ENCODE measurements at regions not wholly inside any gene's neighbourhood (a gene's known extent, or its start where the extent isn't known, plus 50 kb on each side); places are given as distances from the start of the nearest gene placed in this dataset.

GRCh38 chr18:27685091-27685490, 491.8 kb downstream of the CDH2 start:
- H3K36me3 ChIP-seq (ENCODE audit: control insufficient read depth in 2 of 2, insufficient read depth in 2 of 2, low read length in 2 of 2): no peaks in the 10 kb centered on the region
- no peaks in the 10 kb centered on the region for H3K4me1 ChIP-seq (ENCODE audit: control insufficient read depth in 2 of 2, insufficient read depth in 2 of 2, low read length in 2 of 2)
- no peak overlapping the region for H3K27ac ChIP-seq (ENCODE audit: low read depth in 2 of 2, low read length in 2 of 2)
- no peaks in the 10 kb centered on the region for H3K27me3 ChIP-seq (ENCODE audit: control insufficient read depth in 2 of 2, insufficient read depth in 2 of 2, low read length in 2 of 2)
- H3K9me3 ChIP-seq (ENCODE audit: control insufficient read depth in 2 of 2, low read length in 2 of 2): no peaks in the 10 kb centered on the region
- H3K4me3 ChIP-seq (ENCODE audit: low read length in 2 of 2): no peak overlapping the region
- no peak overlapping the region for H3K9ac ChIP-seq (ENCODE audit: low read depth in 1 of 2, low read length in 2 of 2)

- H3K27ac ChIP-seq (ENCODE audit: low read depth in 2 of 2, low read length in 2 of 2): no peak overlapping the region
- H3K36me3 ChIP-seq (ENCODE audit: control insufficient read depth in 2 of 2, insufficient read depth in 2 of 2, low read length in 2 of 2): no peaks in the 10 kb centered on the region
- H3K4me3 ChIP-seq (ENCODE audit: low read length in 2 of 2): no peak overlapping the region
- no peaks in the 10 kb centered on the region for H3K4me1 ChIP-seq (ENCODE audit: control insufficient read depth in 2 of 2, insufficient read depth in 2 of 2, low read length in 2 of 2)
- no peak overlapping the region for H3K9ac ChIP-seq (ENCODE audit: low read depth in 1 of 2, low read length in 2 of 2)
- no peaks in the 10 kb centered on the region for H3K9me3 ChIP-seq (ENCODE audit: control insufficient read depth in 2 of 2, low read length in 2 of 2)
- no peaks in the 10 kb centered on the region for H3K27me3 ChIP-seq (ENCODE audit: control insufficient read depth in 2 of 2, insufficient read depth in 2 of 2, low read length in 2 of 2)
These were observed 489.3 kb upstream of the CHST9 start for GRCh38 chr18:27674411-27674810.

- H3K27me3 ChIP-seq (ENCODE audit: control insufficient read depth in 2 of 2, insufficient read depth in 2 of 2, low read length in 2 of 2): no peaks in the 10 kb centered on the region
- H3K4me3 ChIP-seq (ENCODE audit: low read length in 2 of 2): no peak overlapping the region
- no peaks in the 10 kb centered on the region for H3K36me3 ChIP-seq (ENCODE audit: control insufficient read depth in 2 of 2, insufficient read depth in 2 of 2, low read length in 2 of 2)
- H3K9me3 ChIP-seq (ENCODE audit: control insufficient read depth in 2 of 2, low read length in 2 of 2): no peaks in the 10 kb centered on the region
- H3K4me1 ChIP-seq (ENCODE audit: control insufficient read depth in 2 of 2, insufficient read depth in 2 of 2, low read length in 2 of 2): no peaks in the 10 kb centered on the region
- no peak overlapping the region for H3K27ac ChIP-seq (ENCODE audit: low read depth in 2 of 2, low read length in 2 of 2)
- H3K9ac ChIP-seq (ENCODE audit: low read depth in 1 of 2, low read length in 2 of 2): no peak overlapping the region
These were observed 488.8 kb upstream of the CHST9 start for GRCh38 chr18:27673861-27674260.

- Histone ChIP-seq H3K36me3 (ENCODE audit: control insufficient read depth in 2 of 2, insufficient read depth in 2 of 2, low read length in 2 of 2) (no peaks in the 10 kb centered on the region), H3K9ac (ENCODE audit: low read depth in 1 of 2, low read length in 2 of 2) (no peak overlapping the region), H3K4me1 (ENCODE audit: control insufficient read depth in 2 of 2, insufficient read depth in 2 of 2, low read length in 2 of 2) (no peaks in the 10 kb centered on the region), H3K27ac (ENCODE audit: low read depth in 2 of 2, low read length in 2 of 2) (no peak overlapping the region), H3K27me3 (ENCODE audit: control insufficient read depth in 2 of 2, insufficient read depth in 2 of 2, low read length in 2 of 2) (no peaks in the 10 kb centered on the region), H3K9me3 (ENCODE audit: control insufficient read depth in 2 of 2, low read length in 2 of 2) (no peaks in the 10 kb centered on the region), H3K4me3 (ENCODE audit: low read length in 2 of 2) (no peak overlapping the region)
These were observed 483.1 kb upstream of the CHST9 start for GRCh38 chr18:27668158-27668557.

- no peaks in the 10 kb centered on the region for H3K36me3 ChIP-seq (ENCODE audit: control insufficient read depth in 2 of 2, insufficient read depth in 2 of 2, low read length in 2 of 2)
- no peaks in the 10 kb centered on the region for H3K27me3 ChIP-seq (ENCODE audit: control insufficient read depth in 2 of 2, insufficient read depth in 2 of 2, low read length in 2 of 2)
- H3K27ac ChIP-seq (ENCODE audit: low read depth in 2 of 2, low read length in 2 of 2): no peak overlapping the region
- no peak overlapping the region for H3K9ac ChIP-seq (ENCODE audit: low read depth in 1 of 2, low read length in 2 of 2)
- H3K4me3 ChIP-seq (ENCODE audit: low read length in 2 of 2): no peak overlapping the region
- H3K4me1 ChIP-seq (ENCODE audit: control insufficient read depth in 2 of 2, insufficient read depth in 2 of 2, low read length in 2 of 2): no peaks in the 10 kb centered on the region
- H3K9me3 ChIP-seq (ENCODE audit: control insufficient read depth in 2 of 2, low read length in 2 of 2): no peaks in the 10 kb centered on the region
These were observed 482.0 kb upstream of the CHST9 start for GRCh38 chr18:27667064-27667463.

GRCh38 chr18:27666016-27666415, 480.9 kb upstream of the CHST9 start:
- H3K9me3 ChIP-seq (ENCODE audit: control insufficient read depth in 2 of 2, low read length in 2 of 2): no peaks in the 10 kb centered on the region
- H3K27ac ChIP-seq (ENCODE audit: low read depth in 2 of 2, low read length in 2 of 2): no peak overlapping the region

GRCh38 chr18:27665264-27665799, 480.2 kb upstream of the CHST9 start:
- Histone ChIP-seq H3K27me3 (ENCODE audit: control insufficient read depth in 2 of 2, insufficient read depth in 2 of 2, low read length in 2 of 2) (no peaks in the 10 kb centered on the region), H3K9ac (ENCODE audit: low read depth in 1 of 2, low read length in 2 of 2) (no peak overlapping the region), H3K27ac (ENCODE audit: low read depth in 2 of 2, low read length in 2 of 2) (no peak overlapping the region), H3K4me1 (ENCODE audit: control insufficient read depth in 2 of 2, insufficient read depth in 2 of 2, low read length in 2 of 2) (no peaks in the 10 kb centered on the region), H3K9me3 (ENCODE audit: control insufficient read depth in 2 of 2, low read length in 2 of 2) (no peaks in the 10 kb centered on the region), H3K36me3 (ENCODE audit: control insufficient read depth in 2 of 2, insufficient read depth in 2 of 2, low read length in 2 of 2) (no peaks in the 10 kb centered on the region), H3K4me3 (ENCODE audit: low read length in 2 of 2) (no peak overlapping the region)

More at GRCh38 chr18:27666016-27666415, 480.9 kb upstream of the CHST9 start:
- H3K4me3 ChIP-seq (ENCODE audit: low read length in 2 of 2): no peak overlapping the region
- no peaks in the 10 kb centered on the region for H3K36me3 ChIP-seq (ENCODE audit: control insufficient read depth in 2 of 2, insufficient read depth in 2 of 2, low read length in 2 of 2)
- H3K4me1 ChIP-seq (ENCODE audit: control insufficient read depth in 2 of 2, insufficient read depth in 2 of 2, low read length in 2 of 2): no peaks in the 10 kb centered on the region
- no peak overlapping the region for H3K9ac ChIP-seq (ENCODE audit: low read depth in 1 of 2, low read length in 2 of 2)
- no peaks in the 10 kb centered on the region for H3K27me3 ChIP-seq (ENCODE audit: control insufficient read depth in 2 of 2, insufficient read depth in 2 of 2, low read length in 2 of 2)

- H3K27me3 ChIP-seq (ENCODE audit: control insufficient read depth in 2 of 2, insufficient read depth in 2 of 2, low read length in 2 of 2): no peaks in the 10 kb centered on the region
- no peak overlapping the region for H3K27ac ChIP-seq (ENCODE audit: low read depth in 2 of 2, low read length in 2 of 2)
- H3K4me1 ChIP-seq (ENCODE audit: control insufficient read depth in 2 of 2, insufficient read depth in 2 of 2, low read length in 2 of 2): no peaks in the 10 kb centered on the region
- no peaks in the 10 kb centered on the region for H3K36me3 ChIP-seq (ENCODE audit: control insufficient read depth in 2 of 2, insufficient read depth in 2 of 2, low read length in 2 of 2)
- H3K4me3 ChIP-seq (ENCODE audit: low read length in 2 of 2): no peak overlapping the region
- no peaks in the 10 kb centered on the region for H3K9me3 ChIP-seq (ENCODE audit: control insufficient read depth in 2 of 2, low read length in 2 of 2)
- H3K9ac ChIP-seq (ENCODE audit: low read depth in 1 of 2, low read length in 2 of 2): no peak overlapping the region
These were observed 477.8 kb upstream of the CHST9 start for GRCh38 chr18:27662949-27663348.

- Histone ChIP-seq H3K4me3 (ENCODE audit: low read length in 2 of 2) (no peak overlapping the region), H3K9me3 (ENCODE audit: control insufficient read depth in 2 of 2, low read length in 2 of 2) (no peaks in the 10 kb centered on the region), H3K27ac (ENCODE audit: low read depth in 2 of 2, low read length in 2 of 2) (no peak overlapping the region), H3K4me1 (ENCODE audit: control insufficient read depth in 2 of 2, insufficient read depth in 2 of 2, low read length in 2 of 2) (no peaks in the 10 kb centered on the region), H3K36me3 (ENCODE audit: control insufficient read depth in 2 of 2, insufficient read depth in 2 of 2, low read length in 2 of 2) (no peaks in the 10 kb centered on the region), H3K9ac (ENCODE audit: low read depth in 1 of 2, low read length in 2 of 2) (no peak overlapping the region), H3K27me3 (ENCODE audit: control insufficient read depth in 2 of 2, insufficient read depth in 2 of 2, low read length in 2 of 2) (no peaks in the 10 kb centered on the region)
These were observed 477.4 kb upstream of the CHST9 start for GRCh38 chr18:27662537-27662936.

GRCh38 chr18:27661320-27662018, 476.4 kb upstream of the CHST9 start:
- Histone ChIP-seq H3K36me3 (ENCODE audit: control insufficient read depth in 2 of 2, insufficient read depth in 2 of 2, low read length in 2 of 2) (no peaks in the 10 kb centered on the region), H3K27me3 (ENCODE audit: control insufficient read depth in 2 of 2, insufficient read depth in 2 of 2, low read length in 2 of 2) (no peaks in the 10 kb centered on the region), H3K27ac (ENCODE audit: low read depth in 2 of 2, low read length in 2 of 2) (no peak overlapping the region), H3K4me1 (ENCODE audit: control insufficient read depth in 2 of 2, insufficient read depth in 2 of 2, low read length in 2 of 2) (no peaks in the 10 kb centered on the region), H3K9ac (ENCODE audit: low read depth in 1 of 2, low read length in 2 of 2) (no peak overlapping the region), H3K4me3 (ENCODE audit: low read length in 2 of 2) (no peak overlapping the region), H3K9me3 (ENCODE audit: control insufficient read depth in 2 of 2, low read length in 2 of 2) (no peaks in the 10 kb centered on the region)

Measured in mucosa of rectum (tissue), 2 donors.